NCI-H2171 treated with DMSO at 0.1 percent for 48 hours (cell line): ENCODE measurements at regions not wholly inside any gene's neighbourhood (a gene's known extent, or its start where the extent isn't known, plus 50 kb on each side); places are given as distances from the start of the nearest gene placed in this dataset.

Experiments
- DNase-seq: peaks from one replicate; lab custom pipeline; 2025; lab: John Stamatoyannopoulos, UW

DNA sequence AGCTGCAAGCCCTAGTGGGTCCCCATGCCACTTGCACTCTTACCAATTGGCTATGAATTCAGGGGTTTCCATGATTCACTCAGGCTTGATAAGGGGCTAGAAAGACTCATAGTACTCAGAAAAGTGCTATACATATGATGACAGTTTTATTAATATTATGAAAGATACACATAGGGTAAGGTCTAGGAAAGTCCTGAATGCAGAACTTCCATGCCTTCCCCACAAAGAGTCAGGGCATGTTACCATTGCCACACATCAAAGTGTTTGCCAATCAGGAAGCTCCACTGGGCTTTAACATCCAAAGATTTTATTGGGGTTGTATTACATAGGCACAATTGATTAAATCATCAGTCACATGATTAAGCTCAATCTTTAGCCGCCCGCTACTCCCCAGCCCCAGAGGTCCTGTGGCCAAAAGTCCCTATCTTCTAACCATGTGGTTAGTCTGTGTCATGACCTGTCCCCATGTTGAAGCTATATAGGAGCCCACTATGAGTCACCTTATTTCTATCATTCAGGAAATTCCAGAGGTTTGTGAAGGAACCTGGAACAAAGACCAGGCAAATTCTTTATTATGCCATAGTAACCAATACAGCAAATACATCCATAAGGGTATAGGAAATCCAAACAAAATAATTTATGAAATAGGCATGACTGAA lies 635.6 kb downstream of the STPG2 start:
- no peak for DNase-seq
